ENCODE measurements at regions not wholly inside any gene's neighbourhood (a gene's known extent, or its start where the extent isn't known, plus 50 kb on each side); places are given as distances from the start of the nearest gene placed in this dataset.
A peak's percentile ranks its signal among the peaks of the same experiment; 100 is the strongest.

DNA sequence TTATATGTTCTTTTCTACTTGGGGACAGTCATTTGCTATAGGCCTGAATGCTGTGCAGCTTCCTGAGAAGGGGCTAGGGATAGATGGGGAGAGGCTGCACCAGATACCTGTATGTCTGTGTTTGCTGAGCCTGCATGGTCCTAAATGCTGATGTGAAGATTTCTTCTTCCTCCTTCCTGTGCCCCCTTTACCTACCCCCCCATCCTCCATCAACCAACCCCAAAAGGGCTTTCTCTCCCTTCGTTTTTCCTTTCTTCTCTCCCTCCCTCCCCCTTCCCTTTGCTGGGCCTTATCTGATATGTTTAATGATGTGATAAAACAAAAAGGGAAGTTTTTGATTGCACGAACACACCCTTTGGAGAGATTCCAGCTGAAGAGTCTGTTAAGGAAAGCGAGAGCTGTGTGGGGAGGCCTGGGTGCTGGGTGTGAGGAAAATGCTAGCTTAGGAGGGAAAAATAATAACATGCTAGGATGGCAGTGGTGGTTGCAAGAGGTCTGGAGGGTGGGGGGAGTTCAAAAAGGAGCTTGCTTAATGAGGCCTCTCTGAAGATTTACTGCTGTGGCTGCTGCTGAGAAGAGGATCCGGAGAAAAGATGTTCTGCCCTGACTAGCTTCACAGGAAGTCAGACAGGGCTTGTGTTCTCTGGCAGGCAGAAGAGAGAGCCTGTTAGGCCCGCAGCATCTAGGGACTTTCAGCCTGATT, 101.8 kb downstream of the SAMD9 start:
- ATAC-seq = peak; percentile 18

DNA sequence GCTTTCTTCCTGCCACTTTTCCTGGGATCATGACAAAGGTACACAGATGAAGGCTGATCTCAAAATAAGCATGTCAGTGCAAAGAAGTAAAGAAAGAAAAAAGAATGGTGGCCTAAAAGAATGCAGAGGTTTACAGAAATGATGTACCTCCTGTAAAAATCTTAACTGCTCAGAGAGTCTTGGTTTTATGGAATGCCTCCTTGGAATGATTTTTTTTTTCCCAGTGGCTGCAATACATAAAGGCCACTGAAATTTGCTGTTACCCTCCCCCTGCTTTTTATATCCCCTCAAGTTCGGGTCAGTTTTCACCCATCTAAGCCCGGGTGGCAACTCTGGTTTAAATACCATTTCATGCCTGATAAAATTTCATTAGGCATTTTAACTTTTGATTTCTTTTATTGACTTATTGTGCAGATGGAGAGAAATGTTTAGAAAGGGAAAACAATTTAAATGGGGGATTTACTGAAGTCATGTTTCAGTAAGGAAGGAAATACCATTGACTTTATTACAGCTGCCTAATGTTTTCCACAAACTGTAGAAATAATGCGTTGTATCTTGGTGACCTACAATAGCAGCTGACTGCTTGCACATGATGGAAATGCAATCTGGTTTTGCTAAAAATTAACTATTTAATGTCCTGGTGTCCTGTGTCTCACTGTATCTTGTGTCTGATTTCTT, 102.5 kb downstream of the SAMD9 start:
- ATAC-seq = no peak

DNA sequence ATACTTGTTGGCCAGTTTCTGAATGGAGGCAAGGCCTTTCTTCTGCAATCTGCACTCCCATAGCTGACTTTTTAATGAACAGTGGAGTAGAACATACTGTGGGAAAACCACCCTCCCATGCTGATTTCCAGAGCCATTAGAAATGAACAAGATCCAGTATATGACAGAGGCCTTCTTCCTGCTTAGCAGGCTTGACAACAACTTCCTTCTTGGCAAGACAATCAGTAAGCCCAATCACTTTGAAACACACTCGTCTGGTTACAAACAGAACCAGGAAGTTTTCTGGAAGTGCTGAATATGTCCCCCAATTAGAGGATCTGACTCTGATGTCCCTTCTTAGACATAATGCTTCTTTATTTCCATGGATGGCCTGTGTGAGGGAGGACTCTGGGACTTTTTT, 103.4 kb downstream of the SAMD9 start:
- ATAC-seq = peak; percentile 83

DNA sequence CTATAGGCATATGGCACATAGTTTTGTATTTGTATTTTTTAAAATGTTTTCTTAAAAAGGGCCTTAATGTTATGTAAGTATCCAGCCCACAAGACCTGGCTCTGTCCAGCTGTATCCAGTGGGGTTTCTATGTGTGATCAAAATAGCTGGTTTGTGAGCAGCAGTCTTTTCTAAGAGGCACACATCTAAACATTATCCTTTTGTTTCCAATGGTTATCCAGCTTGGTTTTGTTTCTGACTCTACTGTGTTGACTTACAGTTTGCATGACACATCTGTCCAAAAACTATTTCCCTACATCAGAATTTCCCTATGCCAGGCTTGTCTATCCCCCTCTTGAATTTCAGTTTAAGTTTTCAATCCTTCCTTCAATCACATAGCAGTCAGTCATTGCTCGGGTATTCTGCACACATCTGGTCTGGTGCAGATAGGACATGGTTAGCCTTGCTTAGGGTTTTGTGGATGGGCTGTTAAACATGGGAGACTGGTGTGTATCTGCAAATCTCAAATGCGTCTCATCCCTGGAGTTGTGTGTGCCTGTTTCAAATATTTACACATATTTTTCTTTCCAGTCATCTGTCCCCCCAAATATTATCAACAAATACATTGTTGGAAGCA, 104.2 kb downstream of the SAMD9 start:
- ATAC-seq = no peak

DNA sequence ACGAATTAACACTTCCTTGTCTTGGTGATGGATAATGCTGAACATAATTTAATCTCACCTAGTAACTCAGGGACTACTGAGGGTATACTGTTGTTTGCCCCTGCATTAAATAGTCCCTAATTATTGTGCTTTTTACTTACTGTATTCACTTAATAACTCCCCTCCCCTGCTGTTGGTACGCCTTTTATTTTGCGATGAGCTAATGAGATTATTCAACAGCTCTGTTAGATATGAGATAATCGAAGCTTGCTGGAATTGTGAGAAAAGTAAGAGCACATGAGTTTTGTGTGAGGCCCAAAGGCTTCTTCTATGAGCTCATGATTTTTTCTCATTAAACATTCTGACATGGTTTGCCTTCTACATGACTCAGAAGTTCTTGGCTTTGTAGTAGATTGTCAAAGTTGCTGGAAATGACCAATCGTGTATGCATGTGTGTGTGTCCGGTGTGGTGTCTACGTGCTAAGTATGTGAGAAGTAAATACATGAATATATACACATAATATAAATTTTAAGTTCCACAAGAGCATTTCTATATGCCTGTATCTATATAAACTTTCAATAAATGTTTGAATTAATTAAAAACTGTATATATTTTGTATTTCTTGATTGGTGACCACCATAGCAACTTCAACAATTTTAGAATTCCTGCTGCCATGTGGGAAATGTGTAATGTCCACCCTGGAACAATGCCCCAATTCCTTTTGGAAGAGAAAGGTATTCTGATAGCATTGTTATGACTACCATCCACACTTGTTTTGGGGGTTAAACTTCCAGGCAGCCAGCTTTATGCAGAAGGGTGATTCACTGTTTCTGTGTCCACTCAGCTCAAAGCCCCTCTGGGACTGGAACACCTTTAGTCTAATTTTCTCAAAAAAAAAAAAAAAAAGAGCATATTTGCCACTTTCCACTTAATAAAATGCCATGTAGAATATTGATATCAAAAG, 106.2 kb downstream of the SAMD9 start:
- peak; percentile 72 for ATAC-seq

DNA sequence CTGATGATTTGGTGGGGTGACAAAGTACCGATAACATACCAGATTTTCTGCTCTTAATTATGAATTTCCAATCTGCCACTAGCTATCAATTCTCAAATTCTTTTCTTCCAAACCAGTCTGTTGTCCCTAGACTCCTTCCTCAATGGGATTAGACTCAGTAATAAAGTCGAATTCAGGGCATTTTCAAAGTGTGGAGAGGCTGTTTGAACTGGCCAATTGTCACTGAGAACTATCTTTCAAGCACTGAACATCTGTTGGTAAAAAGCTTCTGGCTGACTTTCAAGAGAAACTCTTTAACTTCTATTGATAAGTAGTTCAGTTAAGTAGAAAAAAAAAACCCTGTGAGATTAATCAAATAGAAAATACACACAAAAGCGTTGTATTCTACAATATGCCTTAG, 108.9 kb downstream of the SAMD9 start:
- ATAC-seq = no peak

DNA sequence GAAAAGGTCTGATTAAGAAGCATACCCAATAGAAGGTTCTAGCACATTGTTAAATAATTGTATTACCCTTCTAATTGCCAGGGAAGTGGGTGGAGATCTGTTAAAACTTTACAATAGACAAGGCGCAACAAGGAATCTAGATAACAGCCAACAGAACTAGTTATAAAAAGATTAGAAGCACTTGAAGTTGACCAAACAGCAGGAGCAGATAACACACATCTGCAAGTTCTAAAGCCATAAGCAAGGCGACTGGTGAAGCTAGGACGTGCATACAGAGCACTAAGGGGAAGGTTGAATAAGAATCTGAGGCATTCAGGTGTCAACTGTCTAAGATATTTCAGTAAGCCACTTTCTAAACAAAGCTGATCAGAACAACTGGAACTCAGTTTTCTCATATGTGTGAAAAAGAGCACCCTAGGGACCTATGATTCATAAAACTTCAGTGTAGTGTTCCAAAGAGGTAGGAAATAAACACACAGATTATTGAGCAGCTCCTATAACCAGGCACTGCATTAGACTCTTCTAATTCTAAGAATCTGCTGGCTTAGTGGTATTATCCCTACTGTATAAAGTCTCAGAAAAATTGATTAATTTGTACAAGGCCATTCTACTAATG, 111.2 kb downstream of the SAMD9 start:
- no peak for ATAC-seq

DNA sequence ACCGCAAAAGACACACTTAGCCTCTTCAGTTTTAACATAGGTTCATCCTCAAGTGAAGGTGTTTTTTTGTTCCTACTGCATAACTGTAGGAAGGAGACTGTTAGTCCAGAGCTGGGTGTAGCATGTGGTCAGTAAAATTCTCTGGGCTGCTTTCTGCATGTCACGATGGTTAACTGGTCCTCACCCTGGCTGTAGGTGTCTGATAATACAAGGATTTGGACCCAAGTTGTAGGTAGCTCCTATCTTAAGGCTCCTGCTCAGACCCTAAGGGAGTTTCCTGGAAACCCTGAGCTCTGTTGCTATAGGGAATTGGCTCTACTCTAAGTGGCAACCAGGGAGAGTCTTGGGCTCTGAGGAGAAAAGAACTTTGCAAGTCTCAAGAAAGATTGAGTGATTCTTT, 112.9 kb downstream of the SAMD9 start:
- no peak for ATAC-seq

DNA sequence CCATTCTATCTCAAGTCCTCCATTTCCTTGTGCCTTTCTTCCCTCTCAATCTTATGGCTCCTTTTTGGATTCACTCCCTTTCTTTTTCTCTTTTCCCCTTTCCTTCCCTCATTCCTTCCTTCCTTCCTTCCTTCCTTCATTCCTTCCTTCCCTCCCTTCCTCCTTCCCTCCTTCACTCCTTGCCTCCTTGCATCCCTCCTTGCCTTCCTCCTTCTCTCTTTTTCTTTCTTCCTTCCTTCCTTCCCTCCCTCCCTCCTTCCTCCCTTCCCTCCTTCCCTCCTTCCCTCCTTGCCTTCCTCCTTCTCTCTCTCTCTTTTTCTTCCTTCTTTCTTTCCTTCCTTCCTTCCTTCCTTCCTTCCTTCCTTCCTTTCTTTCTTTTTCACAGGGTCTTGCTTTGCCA, 120.1 kb downstream of the SAMD9 start:
- ATAC-seq = no peak

DNA sequence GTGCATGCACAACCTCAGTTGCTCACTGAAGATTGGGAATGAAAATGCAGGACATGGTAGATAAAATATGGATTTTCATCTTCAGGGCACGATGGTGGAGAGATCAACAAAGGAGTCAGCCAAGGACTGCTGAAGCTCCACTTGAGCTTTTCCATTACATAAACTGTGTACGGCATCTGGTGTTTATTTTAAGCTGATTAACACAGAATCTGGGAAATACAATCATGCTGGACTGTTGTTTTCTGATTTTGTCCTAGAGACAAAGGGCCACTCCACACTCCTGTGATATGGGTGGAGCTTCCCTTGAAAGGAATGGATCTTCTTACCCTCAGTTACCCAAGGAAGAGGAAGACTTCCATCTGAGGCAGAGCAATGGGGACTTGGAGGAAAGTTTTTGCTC, 120.6 kb downstream of the SAMD9 start:
- no peak for ATAC-seq

DNA sequence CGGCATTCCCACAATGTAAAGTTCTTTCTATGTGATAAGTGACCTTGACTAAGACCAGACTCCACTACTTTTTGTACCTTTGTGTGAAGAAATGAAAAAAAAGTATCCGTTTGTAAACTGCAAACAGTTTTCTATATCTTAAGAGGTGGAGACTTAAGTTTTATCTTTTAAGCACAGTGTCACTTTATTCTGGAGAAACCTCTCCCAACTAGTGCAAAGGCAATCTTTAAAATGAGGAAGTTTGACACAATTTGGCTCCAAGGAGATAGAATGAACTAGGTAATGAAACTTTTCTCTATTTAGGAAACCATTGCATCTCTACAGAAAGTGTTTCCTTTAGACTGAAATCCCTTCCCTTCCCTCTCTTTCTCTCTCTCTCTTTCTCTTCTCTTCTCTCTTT, 122.9 kb downstream of the SAMD9 start:
- no peak for ATAC-seq

DNA sequence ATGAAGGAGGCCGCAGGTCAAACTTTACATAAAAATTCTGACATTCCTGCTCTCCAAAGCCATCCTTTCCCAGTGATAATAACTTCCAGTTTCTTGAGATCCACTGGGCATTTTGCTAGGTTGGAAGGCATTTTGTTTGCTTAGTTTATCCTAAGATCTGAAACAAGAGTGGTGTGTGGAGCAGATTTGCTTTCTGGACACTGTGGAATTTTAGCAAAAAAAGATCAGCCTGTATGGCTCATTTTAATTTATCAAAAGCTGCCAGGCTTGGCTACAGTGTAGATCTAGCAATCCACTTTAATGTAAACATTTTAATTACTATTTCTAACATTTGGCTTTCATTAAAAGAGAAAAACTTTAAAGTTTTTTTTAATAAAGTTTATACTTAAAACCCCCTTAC, 124.8 kb downstream of the SAMD9 start:
- ATAC-seq = no peak

DNA sequence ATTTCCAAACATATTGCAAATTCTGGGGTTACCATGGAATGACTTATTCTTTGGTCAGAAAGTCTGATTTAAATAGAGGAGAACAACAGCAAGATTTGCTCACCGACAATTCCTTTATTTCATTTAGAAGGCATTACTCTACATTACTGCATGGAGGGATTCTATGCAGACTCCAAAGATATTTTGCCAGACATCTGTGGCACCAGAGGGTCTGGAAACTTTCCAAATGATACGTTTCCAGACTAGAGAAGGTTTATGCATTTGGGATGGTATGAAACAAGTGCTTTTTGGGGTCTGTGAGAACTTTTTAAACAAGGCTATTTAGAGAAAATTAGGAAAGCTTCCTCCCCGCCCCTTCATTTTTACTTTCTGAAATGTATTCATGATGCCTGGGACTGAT, 125.3 kb downstream of the SAMD9 start:
- ATAC-seq = no peak

DNA sequence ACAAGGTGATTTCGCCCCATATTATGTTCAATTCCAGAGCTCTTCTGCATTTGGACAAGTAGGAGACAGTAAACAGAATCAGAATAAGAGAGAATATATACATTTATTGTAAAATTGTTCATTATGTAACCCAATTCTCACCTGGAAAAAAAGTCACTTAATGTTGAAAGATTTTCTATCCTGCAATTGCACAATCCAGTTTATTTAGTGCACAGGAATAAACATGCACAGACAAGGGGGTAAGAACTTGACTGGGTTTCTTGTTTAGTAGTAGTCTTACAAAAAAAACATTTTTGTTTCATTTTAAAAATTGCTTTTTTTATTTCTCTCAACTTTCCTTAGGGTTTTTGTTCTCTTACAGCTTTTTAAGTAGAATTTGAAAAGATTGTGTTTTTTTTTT, 126.6 kb downstream of the SAMD9 start:
- ATAC-seq = no peak

DNA sequence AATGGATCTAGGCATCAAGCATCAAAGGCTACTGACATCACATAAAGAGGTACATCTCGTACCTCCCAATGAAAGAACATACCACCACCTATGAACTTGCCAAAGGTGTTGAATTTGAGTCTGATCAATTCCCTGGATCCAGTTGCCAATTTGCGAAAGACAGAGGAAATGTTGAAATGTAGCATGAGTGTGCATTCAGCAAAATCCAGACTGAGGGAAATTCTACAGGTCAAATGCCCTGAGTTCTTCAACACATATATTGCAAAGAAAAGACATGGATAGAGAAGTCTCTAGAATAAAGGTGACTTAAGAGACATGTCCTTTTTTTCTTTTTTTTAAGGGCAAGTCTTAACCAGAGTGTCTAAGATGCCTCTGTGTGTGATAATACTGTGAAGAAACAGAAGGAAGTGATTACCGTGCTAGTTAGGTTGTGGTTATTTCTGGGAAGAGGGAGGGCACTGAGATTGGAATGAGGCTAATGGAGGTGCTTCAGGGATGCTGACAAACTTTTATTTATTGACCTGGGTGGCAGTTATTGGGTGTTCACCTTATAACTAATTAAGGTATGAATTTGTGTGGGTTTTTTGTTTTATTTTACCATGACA, 128.7 kb downstream of the SAMD9 start:
- ATAC-seq = no peak

DNA sequence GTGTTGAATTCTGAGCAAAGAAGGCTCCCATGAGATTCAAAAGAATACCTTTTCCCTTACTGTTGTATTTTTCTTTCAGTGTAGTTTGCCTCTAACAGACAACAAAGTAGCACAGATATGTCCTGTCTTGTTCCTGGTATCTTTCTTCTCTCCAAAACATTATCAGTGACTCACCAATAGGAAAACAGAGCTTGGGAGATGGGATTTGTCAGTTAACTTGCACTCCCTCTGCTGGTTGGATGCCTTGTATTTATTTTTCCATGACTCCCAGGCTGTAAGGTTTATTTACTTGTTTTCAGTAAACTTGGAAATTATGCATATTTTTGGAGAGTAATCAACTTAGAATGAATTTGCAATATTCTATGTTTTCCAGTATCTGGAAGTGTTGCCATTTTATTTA, 129.7 kb downstream of the SAMD9 start:
- ATAC-seq = peak; percentile 47

DNA sequence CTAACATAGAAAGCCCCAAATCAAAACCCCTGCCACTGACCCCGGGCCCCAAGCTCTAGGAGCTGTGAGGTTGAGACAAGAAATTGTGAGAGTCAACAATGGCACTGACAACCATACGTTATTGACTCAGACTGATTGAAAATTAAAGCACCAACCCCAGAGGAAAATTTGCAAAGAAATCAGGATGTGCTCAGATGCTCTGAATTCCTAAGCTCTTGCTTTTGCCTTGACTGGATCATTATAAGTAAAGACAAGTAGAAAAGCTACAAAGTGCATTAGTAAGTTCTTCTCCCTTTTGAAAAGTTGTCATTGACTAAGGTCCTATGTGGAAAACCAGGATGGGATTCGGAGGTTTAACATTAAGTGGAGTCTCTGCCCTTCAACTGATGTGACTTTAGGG, 130.2 kb downstream of the SAMD9 start:
- ATAC-seq = no peak

DNA sequence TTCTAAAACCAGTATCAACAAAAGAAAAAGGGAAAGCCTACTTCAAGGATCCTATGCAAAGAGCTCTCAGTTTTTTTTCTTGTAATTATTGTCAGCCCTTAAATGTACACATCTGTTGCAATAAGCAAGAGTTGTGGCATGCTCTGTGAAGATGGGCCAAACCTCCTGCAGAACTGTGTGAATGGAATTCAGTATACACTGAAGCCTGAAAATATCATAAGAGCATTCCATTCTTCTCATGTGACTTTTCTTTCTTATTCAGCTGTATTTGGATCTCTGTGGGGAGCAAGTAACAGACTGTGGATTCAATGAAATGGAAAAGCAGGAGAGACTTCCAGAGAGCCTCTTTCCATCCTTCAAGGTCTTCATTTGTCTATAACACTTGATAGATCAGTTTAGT, 130.7 kb downstream of the SAMD9 start:
- no peak for ATAC-seq

DNA sequence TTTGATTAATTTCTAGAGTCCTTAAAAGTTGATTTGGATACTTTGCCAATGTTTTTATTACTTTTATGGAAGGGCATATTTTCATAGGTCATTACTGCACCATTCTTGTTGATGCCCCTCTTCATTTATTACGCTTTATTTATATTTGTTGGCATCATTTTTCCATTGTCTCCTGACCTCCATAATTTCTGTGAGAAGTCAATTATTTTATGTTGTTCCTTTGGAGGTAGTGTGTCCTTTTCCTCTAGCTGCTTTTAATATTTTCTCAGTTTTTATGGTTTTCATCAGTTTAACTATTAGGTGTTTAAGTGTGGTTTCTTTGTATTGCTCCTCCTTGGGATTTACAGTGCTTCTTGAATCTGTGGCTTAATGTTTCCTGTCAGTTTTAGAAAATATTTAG, 134.9 kb downstream of the SAMD9 start:
- ATAC-seq = no peak

DNA sequence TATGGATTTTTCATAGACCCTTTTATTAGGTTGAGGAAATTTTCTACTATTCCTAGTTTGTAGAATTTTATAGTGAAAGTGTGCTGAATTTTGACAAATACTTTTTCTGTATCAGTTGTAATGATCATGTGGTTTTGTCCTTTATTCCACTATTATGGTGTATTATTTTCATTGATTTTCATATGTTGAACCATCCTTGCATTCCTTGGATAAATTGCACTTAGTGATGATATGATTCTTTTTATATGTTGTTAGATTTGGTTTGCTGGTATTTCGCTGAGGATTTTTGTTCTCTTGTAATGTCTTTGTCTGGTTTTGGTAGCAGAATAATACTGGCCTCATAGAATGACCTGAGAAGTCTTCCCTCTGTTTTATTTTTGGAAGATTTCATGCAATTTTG, 140.6 kb upstream of the CDK6 start:
- no peak for ATAC-seq

DNA sequence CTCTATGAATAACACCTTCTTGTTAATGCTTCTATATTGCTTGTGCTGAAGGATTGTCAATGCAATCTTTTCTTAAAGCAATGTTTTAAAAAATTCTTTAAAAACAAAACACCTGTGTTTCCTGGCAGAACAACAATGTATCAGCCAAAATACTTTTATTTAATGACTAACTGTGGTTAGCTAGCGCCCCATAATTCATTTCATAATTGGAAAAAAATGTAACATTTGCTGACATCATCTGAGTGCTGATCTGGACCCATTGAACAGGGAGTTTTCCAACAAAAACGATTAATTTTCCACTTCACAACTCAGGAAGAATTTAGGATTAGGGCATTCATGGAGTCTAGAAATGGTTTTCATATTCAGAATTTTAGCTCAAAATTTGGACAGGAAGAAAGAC, 137.6 kb upstream of the CDK6 start:
- no peak for ATAC-seq

DNA sequence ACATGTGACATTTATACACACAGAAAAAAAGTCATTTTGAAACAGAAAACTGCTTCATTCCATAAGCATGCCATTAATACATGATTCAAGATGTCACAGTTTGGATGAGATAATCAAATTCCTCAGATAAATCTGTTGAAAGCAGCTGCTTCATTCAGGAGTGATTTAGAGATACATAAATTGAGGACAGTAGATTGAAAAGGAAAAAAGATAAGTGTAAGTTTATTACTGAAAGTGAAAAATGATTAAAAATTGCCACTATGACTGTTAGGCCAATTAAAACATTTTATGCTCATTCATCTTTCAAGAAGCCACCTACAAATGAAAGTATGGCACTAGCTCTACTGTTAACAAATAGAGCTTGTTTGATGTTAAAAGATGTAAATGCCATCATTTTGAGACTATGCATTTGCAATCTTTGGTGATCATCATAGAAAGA, 136.9 kb upstream of the CDK6 start:
- ATAC-seq = no peak
